ENCODE measurements at regions not wholly inside any gene's neighbourhood (a gene's known extent, or its start where the extent isn't known, plus 50 kb on each side); places are given as distances from the start of the nearest gene placed in this dataset.

- H3K4me2 ChIP-seq (ENCODE audit: insufficient read depth in 1 of 2, low read depth in 2 of 2, low read length in 2 of 2) = no peak overlapping the region
- no peaks in the 10 kb centered on the region for H3K36me3 ChIP-seq (ENCODE audit: control insufficient read depth in 2 of 4, insufficient read depth in 4 of 4, low read length in 3 of 4)
- CTCF ChIA-PET (ENCODE audit: partially characterized antibody) = no interaction called here
- H3K27ac ChIP-seq (ENCODE audit: low read depth, low read length) = no peak overlapping the region
- no peak overlapping the region for H3K4me3 ChIP-seq (ENCODE audit: extremely low read depth in 1 of 4, insufficient read depth in 2 of 4, low read depth in 3 of 4, low read length in 4 of 4)
- FAIRE-seq = no peak
- H2BK12ac ChIP-seq (ENCODE audit: low read depth, low read length) = no peak overlapping the region
- H3K23ac ChIP-seq (ENCODE audit: insufficient read length) = no peak overlapping the region
- H2AFZ ChIP-seq (ENCODE audit: low read length) = 0 out of 2 replicates have a peak overlapping the region, but pooled peaks have one; percentile 11
- H3K14ac ChIP-seq (ENCODE audit: insufficient read length) = no peak overlapping the region
- H3K79me1 ChIP-seq (ENCODE audit: low read depth, low read length) = no peaks in the 10 kb centered on the region
- H2BK120ac ChIP-seq (replicated peaks; ENCODE audit: low read depth, low read length) = no peak overlapping the region
- H2BK15ac ChIP-seq (ENCODE audit: low read length) = no peak overlapping the region
- H3K9me3 ChIP-seq (ENCODE audit: insufficient read depth in 2 of 2, low read depth in 1 of 2, low read length in 1 of 2) = no peaks in the 10 kb centered on the region
- no peaks in the 10 kb centered on the region for H3K23me2 ChIP-seq (ENCODE audit: low read depth, low read length)
- H4K8ac ChIP-seq (ENCODE audit: extremely low read depth, insufficient read depth, low read length) = no peak overlapping the region
- H4K20me1 ChIP-seq (replicated peaks in 1 of 2; ENCODE audit: control insufficient read depth in 1 of 2, insufficient read depth in 2 of 2, low read length in 2 of 2) = no peaks in the 10 kb centered on the region
- no peak overlapping the region for H2AK5ac ChIP-seq (ENCODE audit: low read depth, low read length)
- 0 out of 2 replicates have a peak overlapping the region, but pooled peaks have one; percentile 43 for H3K18ac ChIP-seq (ENCODE audit: extremely low read depth, low read length)
- no peak overlapping the region for H2BK5ac ChIP-seq (ENCODE audit: low read depth, low read length)
- TF ChIP-seq TEAD4 (IDR thresholded peaks at IDR 0.05; ENCODE audit: low read depth, low read length) (no peak), SIRT6 (IDR thresholded peaks at IDR 0.05; ENCODE audit: low read length) (no peak), CEBPB (IDR thresholded peaks at IDR 0.05; ENCODE audit: low read depth, low read length) (no peak)
- no peak overlapping the region for H4K91ac ChIP-seq (replicated peaks; ENCODE audit: insufficient read length, low read length)
- H4K5ac ChIP-seq (ENCODE audit: insufficient read length, low read depth, low read length) = no peak overlapping the region
- no peak overlapping the region for H2BK20ac ChIP-seq (ENCODE audit: low read length)
- no peak overlapping the region for H3K56ac ChIP-seq (replicated peaks; ENCODE audit: insufficient read length, low read depth, low read length)
- no peaks in the 10 kb centered on the region for H3K79me2 ChIP-seq (ENCODE audit: control insufficient read depth in 1 of 2, insufficient read depth in 2 of 2, low read length in 2 of 2)
- no peaks in the 10 kb centered on the region for H3K4me1 ChIP-seq (replicated peaks in 1 of 4; ENCODE audit: control insufficient read depth in 3 of 4, insufficient read depth in 4 of 4, low read length in 3 of 4)
- no peak overlapping the region for H3K4ac ChIP-seq (replicated peaks; ENCODE audit: insufficient read length, low read depth, low read length)
- 98% methylated on average over 3 of the region's 3 CpGs; no CpG with 5 or more reads in 1 of the 2 experiments for WGBS, 2 experiments (ENCODE audit: extremely low coverage in 1 of 2, insufficient coverage in 1 of 2, insufficient read length in 1 of 2, insufficient replicate concordance in 2 of 2, low coverage in 1 of 2, low lambda C conversion rate in 2 of 2, missing lambda C conversion rate in 1 of 2)
- no peak for DNase-seq (ENCODE audit: low read depth in 1 of 2, low spot score in 2 of 2)
- POLR2A ChIA-PET (ENCODE audit: partially characterized antibody) = no interaction called here
- no peaks in the 10 kb centered on the region for H3K27me3 ChIP-seq (replicated peaks in 1 of 4; ENCODE audit: control insufficient read depth in 3 of 4, extremely low read depth in 1 of 4, insufficient read depth in 3 of 4, low read length in 3 of 4)
- no peak overlapping the region for H3K9ac ChIP-seq (replicated peaks in 1 of 4; ENCODE audit: extremely low read depth in 1 of 4, low read depth in 3 of 4, low read length in 3 of 4)
Measured at GRCh38 chr1:95449516-95449915, 215.5 kb downstream of the RWDD3 start.

Measured in H1 (cell line).